ENCODE measurements at regions not wholly inside any gene's neighbourhood (a gene's known extent, or its start where the extent isn't known, plus 50 kb on each side); places are given as distances from the start of the nearest gene placed in this dataset.

- Histone ChIP-seq H3K4me1 (ENCODE audit: insufficient read depth, low read length) (no peaks in the 10 kb centered on the region), H3K9me3 (ENCODE audit: low read length) (no peaks in the 10 kb centered on the region), H3K27me3 (ENCODE audit: insufficient read depth, low read length) (no peaks in the 10 kb centered on the region), H2AFZ (ENCODE audit: low read depth, low read length) (no peak overlapping the region), H3K36me3 (ENCODE audit: insufficient read depth, low read length) (no peaks in the 10 kb centered on the region), H3K4me3 (ENCODE audit: low read length) (no peak overlapping the region)
Observed at GRCh38 chr6:156507656-156508055, 269.5 kb upstream of the ARID1B start.

- H3K9me3 ChIP-seq (ENCODE audit: low read length): no peaks in the 10 kb centered on the region
- no peak overlapping the region for H3K4me3 ChIP-seq (ENCODE audit: low read length)
- no peak overlapping the region for H2AFZ ChIP-seq (ENCODE audit: low read depth, low read length)
- no peaks in the 10 kb centered on the region for H3K36me3 ChIP-seq (ENCODE audit: insufficient read depth, low read length)
- H3K27me3 ChIP-seq (ENCODE audit: insufficient read depth, low read length): no peaks in the 10 kb centered on the region
- no peaks in the 10 kb centered on the region for H3K4me1 ChIP-seq (ENCODE audit: insufficient read depth, low read length)
Observed at GRCh38 chr6:156507106-156507505, 270.1 kb upstream of the ARID1B start.

GRCh38 chr6:156502969-156503504 lies 274.1 kb upstream of the ARID1B start:
- Histone ChIP-seq H3K9me3 (ENCODE audit: low read length) (no peaks in the 10 kb centered on the region), H3K36me3 (ENCODE audit: insufficient read depth, low read length) (no peaks in the 10 kb centered on the region), H2AFZ (ENCODE audit: low read depth, low read length) (no peak overlapping the region), H3K4me1 (ENCODE audit: insufficient read depth, low read length) (no peaks in the 10 kb centered on the region), H3K27me3 (ENCODE audit: insufficient read depth, low read length) (no peaks in the 10 kb centered on the region), H3K4me3 (ENCODE audit: low read length) (no peak overlapping the region)

- Histone ChIP-seq H3K4me1 (ENCODE audit: insufficient read depth, low read length) (no peaks in the 10 kb centered on the region), H3K9me3 (ENCODE audit: low read length) (no peaks in the 10 kb centered on the region), H2AFZ (ENCODE audit: low read depth, low read length) (no peak overlapping the region), H3K27me3 (ENCODE audit: insufficient read depth, low read length) (no peaks in the 10 kb centered on the region), H3K4me3 (ENCODE audit: low read length) (no peak overlapping the region), H3K36me3 (ENCODE audit: insufficient read depth, low read length) (no peaks in the 10 kb centered on the region)
Observed at GRCh38 chr6:156497618-156498017, 279.6 kb upstream of the ARID1B start.

GRCh38 chr6:156487877-156488276 lies 289.3 kb upstream of the ARID1B start:
- H3K4me3 ChIP-seq (ENCODE audit: low read length): no peak overlapping the region
- H2AFZ ChIP-seq (ENCODE audit: low read depth, low read length): no peak overlapping the region
- no peaks in the 10 kb centered on the region for H3K4me1 ChIP-seq (ENCODE audit: insufficient read depth, low read length)
- no peaks in the 10 kb centered on the region for H3K9me3 ChIP-seq (ENCODE audit: low read length)
- no peaks in the 10 kb centered on the region for H3K36me3 ChIP-seq (ENCODE audit: insufficient read depth, low read length)
- H3K27me3 ChIP-seq (ENCODE audit: insufficient read depth, low read length): no peaks in the 10 kb centered on the region

- H3K9me3 ChIP-seq (ENCODE audit: low read length): no peaks in the 10 kb centered on the region
- H3K4me3 ChIP-seq (ENCODE audit: low read length): no peak overlapping the region
- H3K36me3 ChIP-seq (ENCODE audit: insufficient read depth, low read length): no peaks in the 10 kb centered on the region
- H3K4me1 ChIP-seq (ENCODE audit: insufficient read depth, low read length): no peaks in the 10 kb centered on the region
- no peak overlapping the region for H2AFZ ChIP-seq (ENCODE audit: low read depth, low read length)
- no peaks in the 10 kb centered on the region for H3K27me3 ChIP-seq (ENCODE audit: insufficient read depth, low read length)
Observed at GRCh38 chr6:156485150-156485549, 292.0 kb upstream of the ARID1B start.

- H3K4me1 ChIP-seq (ENCODE audit: insufficient read depth, low read length): no peaks in the 10 kb centered on the region
- no peaks in the 10 kb centered on the region for H3K9me3 ChIP-seq (ENCODE audit: low read length)
- H2AFZ ChIP-seq (ENCODE audit: low read depth, low read length): no peak overlapping the region
- no peak overlapping the region for H3K4me3 ChIP-seq (ENCODE audit: low read length)
- H3K36me3 ChIP-seq (ENCODE audit: insufficient read depth, low read length): no peaks in the 10 kb centered on the region
- no peaks in the 10 kb centered on the region for H3K27me3 ChIP-seq (ENCODE audit: insufficient read depth, low read length)
Observed at GRCh38 chr6:156474507-156475120, 302.6 kb upstream of the ARID1B start.

GRCh38 chr6:156471000-156471399 lies 306.2 kb upstream of the ARID1B start:
- H3K27me3 ChIP-seq (ENCODE audit: insufficient read depth, low read length): no peaks in the 10 kb centered on the region
- H3K4me1 ChIP-seq (ENCODE audit: insufficient read depth, low read length): no peaks in the 10 kb centered on the region
- H3K9me3 ChIP-seq (ENCODE audit: low read length): no peaks in the 10 kb centered on the region
- H2AFZ ChIP-seq (ENCODE audit: low read depth, low read length): no peak overlapping the region
- no peaks in the 10 kb centered on the region for H3K36me3 ChIP-seq (ENCODE audit: insufficient read depth, low read length)
- H3K4me3 ChIP-seq (ENCODE audit: low read length): no peak overlapping the region

GRCh38 chr6:156464100-156464878 lies 312.9 kb upstream of the ARID1B start:
- Histone ChIP-seq H3K9me3 (ENCODE audit: low read length) (no peaks in the 10 kb centered on the region), H3K4me1 (ENCODE audit: insufficient read depth, low read length) (no peaks in the 10 kb centered on the region), H3K27me3 (ENCODE audit: insufficient read depth, low read length) (no peaks in the 10 kb centered on the region), H2AFZ (ENCODE audit: low read depth, low read length) (no peak overlapping the region), H3K36me3 (ENCODE audit: insufficient read depth, low read length) (no peaks in the 10 kb centered on the region), H3K4me3 (ENCODE audit: low read length) (no peak overlapping the region)

- H3K4me3 ChIP-seq (ENCODE audit: low read length): no peak overlapping the region
- no peaks in the 10 kb centered on the region for H3K4me1 ChIP-seq (ENCODE audit: insufficient read depth, low read length)
- H3K9me3 ChIP-seq (ENCODE audit: low read length): no peaks in the 10 kb centered on the region
- H3K36me3 ChIP-seq (ENCODE audit: insufficient read depth, low read length): no peaks in the 10 kb centered on the region
- H2AFZ ChIP-seq (ENCODE audit: low read depth, low read length): no peak overlapping the region
- H3K27me3 ChIP-seq (ENCODE audit: insufficient read depth, low read length): no peaks in the 10 kb centered on the region
Observed at GRCh38 chr6:156461647-156462046, 315.5 kb upstream of the ARID1B start.

GRCh38 chr6:156457601-156458000 lies 319.6 kb upstream of the ARID1B start:
- Histone ChIP-seq H3K36me3 (ENCODE audit: insufficient read depth, low read length) (no peaks in the 10 kb centered on the region), H3K4me3 (ENCODE audit: low read length) (no peak overlapping the region), H2AFZ (ENCODE audit: low read depth, low read length) (no peak overlapping the region), H3K27me3 (ENCODE audit: insufficient read depth, low read length) (no peaks in the 10 kb centered on the region), H3K9me3 (ENCODE audit: low read length) (no peaks in the 10 kb centered on the region), H3K4me1 (ENCODE audit: insufficient read depth, low read length) (no peaks in the 10 kb centered on the region)

- Histone ChIP-seq H3K27me3 (ENCODE audit: insufficient read depth, low read length) (no peaks in the 10 kb centered on the region), H3K36me3 (ENCODE audit: insufficient read depth, low read length) (no peaks in the 10 kb centered on the region), H3K9me3 (ENCODE audit: low read length) (no peaks in the 10 kb centered on the region), H3K4me3 (ENCODE audit: low read length) (no peak overlapping the region), H2AFZ (ENCODE audit: low read depth, low read length) (no peak overlapping the region), H3K4me1 (ENCODE audit: insufficient read depth, low read length) (no peaks in the 10 kb centered on the region)
Observed at GRCh38 chr6:156455847-156456246, 321.3 kb upstream of the ARID1B start.

GRCh38 chr6:156454867-156455266 lies 322.3 kb upstream of the ARID1B start:
- no peak overlapping the region for H2AFZ ChIP-seq (ENCODE audit: low read depth, low read length)
- no peak overlapping the region for H3K4me3 ChIP-seq (ENCODE audit: low read length)
- H3K27me3 ChIP-seq (ENCODE audit: insufficient read depth, low read length): no peaks in the 10 kb centered on the region
- H3K4me1 ChIP-seq (ENCODE audit: insufficient read depth, low read length): no peaks in the 10 kb centered on the region
- no peaks in the 10 kb centered on the region for H3K9me3 ChIP-seq (ENCODE audit: low read length)
- H3K36me3 ChIP-seq (ENCODE audit: insufficient read depth, low read length): no peaks in the 10 kb centered on the region
